ENCODE measurements at regions not wholly inside any gene's neighbourhood (a gene's known extent, or its start where the extent isn't known, plus 50 kb on each side); places are given as distances from the start of the nearest gene placed in this dataset.

GRCh38 chr1:96253246-96254035 lies 468.1 kb upstream of the PTBP2 start:
- no peak for DNase-seq (ENCODE audit: low read depth, low spot score)
- Histone ChIP-seq H3K27ac (ENCODE audit: low read length) (no peak overlapping the region), H3K4me3 (ENCODE audit: low read length) (no peak overlapping the region), H3K36me3 (ENCODE audit: control insufficient read depth, insufficient read depth, low read length) (no peaks in the 10 kb centered on the region), H3K9me3 (ENCODE audit: control insufficient read depth, insufficient read depth, low read length) (no peaks in the 10 kb centered on the region), H3K4me1 (ENCODE audit: control insufficient read depth, insufficient read depth, low read length) (no peaks in the 10 kb centered on the region), H3K27me3 (ENCODE audit: control insufficient read depth, insufficient read depth, low read length) (no peaks in the 10 kb centered on the region; the same call in 1 of the 2 replicates)
- WGBS (ENCODE audit: insufficient coverage, insufficient read length) = no CpG with 5 or more reads among the region's 4 CpGs

DNA sequence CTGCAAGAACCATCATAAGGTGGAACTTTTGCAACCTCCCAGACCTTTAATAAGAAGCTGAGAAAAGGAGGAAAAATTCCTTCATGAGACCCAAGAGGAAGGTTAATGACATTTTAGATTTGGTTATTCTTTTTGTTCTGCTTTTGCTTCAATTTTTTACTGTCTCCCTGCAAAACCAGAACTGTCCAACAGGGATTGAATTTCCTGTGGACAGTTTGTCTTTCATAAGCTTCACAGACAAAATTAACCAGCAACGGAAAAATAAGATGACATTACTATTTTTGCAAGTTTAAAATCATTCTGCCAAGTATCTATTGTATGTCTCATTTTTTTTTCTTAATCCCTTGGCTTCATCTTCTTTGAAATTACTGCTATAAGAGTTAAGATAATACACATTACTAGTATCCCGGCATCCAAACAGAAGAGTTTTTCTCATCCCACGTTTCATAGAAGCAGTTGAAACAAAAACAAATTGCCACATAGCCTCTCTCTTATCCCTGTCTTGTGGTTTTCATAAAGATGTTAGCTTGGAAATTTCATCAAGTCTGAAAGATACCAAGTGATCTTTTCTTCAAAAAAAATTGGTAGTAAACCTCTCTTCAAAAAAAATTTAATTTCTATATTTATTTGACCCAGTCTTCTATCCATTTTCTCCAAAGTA lies 465.3 kb upstream of the PTBP2 start:
- Histone ChIP-seq H3K27ac (ENCODE audit: low read length) (no peak overlapping the region), H3K4me3 (ENCODE audit: low read length) (no peak overlapping the region), H3K36me3 (ENCODE audit: control insufficient read depth, insufficient read depth, low read length) (no peaks in the 10 kb centered on the region), H3K27me3 (ENCODE audit: control insufficient read depth, insufficient read depth, low read length) (no peaks in the 10 kb centered on the region), H3K9me3 (ENCODE audit: control insufficient read depth, insufficient read depth, low read length) (no peaks in the 10 kb centered on the region), H3K4me1 (ENCODE audit: control insufficient read depth, insufficient read depth, low read length) (no peaks in the 10 kb centered on the region)
- no CpG with 5 or more reads among the region's 3 CpGs for WGBS (ENCODE audit: insufficient coverage, insufficient read length)
- DNase-seq (ENCODE audit: low read depth, low spot score) = no peak

- no CpG with 5 or more reads among the region's 2 CpGs for WGBS (ENCODE audit: insufficient coverage, insufficient read length)
- no peak for DNase-seq (ENCODE audit: low read depth, low spot score)
- no peaks in the 10 kb centered on the region for H3K4me1 ChIP-seq (ENCODE audit: control insufficient read depth, insufficient read depth, low read length)
These were observed 462.2 kb upstream of the PTBP2 start for GRCh38 chr1:96259399-96259798.

GRCh38 chr1:96281491-96281890 lies 440.1 kb upstream of the PTBP2 start:
- H3K27me3 ChIP-seq (ENCODE audit: control insufficient read depth, insufficient read depth, low read length) = no peaks in the 10 kb centered on the region
- no peak for DNase-seq (ENCODE audit: low read depth, low spot score)
- H3K9me3 ChIP-seq (ENCODE audit: control insufficient read depth, insufficient read depth, low read length) = no peaks in the 10 kb centered on the region
- H3K36me3 ChIP-seq (ENCODE audit: control insufficient read depth, insufficient read depth, low read length) = no peaks in the 10 kb centered on the region
- no peaks in the 10 kb centered on the region for H3K4me1 ChIP-seq (ENCODE audit: control insufficient read depth, insufficient read depth, low read length)
- no peak overlapping the region for H3K27ac ChIP-seq (ENCODE audit: low read length)
- WGBS (ENCODE audit: insufficient coverage, insufficient read length) = no CpG with 5 or more reads among the region's 1 CpG
- H3K4me3 ChIP-seq (ENCODE audit: low read length) = no peak overlapping the region

More at GRCh38 chr1:96259399-96259798, 462.2 kb upstream of the PTBP2 start:
- no peaks in the 10 kb centered on the region for H3K27me3 ChIP-seq (ENCODE audit: control insufficient read depth, insufficient read depth, low read length)
- no peak overlapping the region for H3K27ac ChIP-seq (ENCODE audit: low read length)
- no peak overlapping the region for H3K4me3 ChIP-seq (ENCODE audit: low read length)
- no peaks in the 10 kb centered on the region for H3K9me3 ChIP-seq (ENCODE audit: control insufficient read depth, insufficient read depth, low read length)
- H3K36me3 ChIP-seq (ENCODE audit: control insufficient read depth, insufficient read depth, low read length) = no peaks in the 10 kb centered on the region

- WGBS (ENCODE audit: insufficient coverage, insufficient read length) = no CpG with 5 or more reads among the region's 1 CpG
- Histone ChIP-seq H3K4me1 (ENCODE audit: control insufficient read depth, insufficient read depth, low read length) (peaks cover 3% of the 10 kb centered on the region; the same call in 1 of the 2 replicates), H3K9me3 (ENCODE audit: control insufficient read depth, insufficient read depth, low read length) (no peaks in the 10 kb centered on the region), H3K27me3 (ENCODE audit: control insufficient read depth, insufficient read depth, low read length) (no peaks in the 10 kb centered on the region), H3K36me3 (ENCODE audit: control insufficient read depth, insufficient read depth, low read length) (no peaks in the 10 kb centered on the region), H3K27ac (ENCODE audit: low read length) (no peak overlapping the region), H3K4me3 (ENCODE audit: low read length) (no peak overlapping the region)
- no peak for DNase-seq (ENCODE audit: low read depth, low spot score)
These were observed 431.6 kb upstream of the PTBP2 start for GRCh38 chr1:96290033-96290432.

- Histone ChIP-seq H3K27ac (ENCODE audit: low read length) (no peak overlapping the region), H3K27me3 (ENCODE audit: control insufficient read depth, insufficient read depth, low read length) (no peaks in the 10 kb centered on the region), H3K9me3 (ENCODE audit: control insufficient read depth, insufficient read depth, low read length) (no peaks in the 10 kb centered on the region), H3K4me1 (ENCODE audit: control insufficient read depth, insufficient read depth, low read length) (peaks cover 3% of the 10 kb centered on the region; the same call in 1 of the 2 replicates), H3K36me3 (ENCODE audit: control insufficient read depth, insufficient read depth, low read length) (no peaks in the 10 kb centered on the region), H3K4me3 (ENCODE audit: low read length) (no peak overlapping the region)
- no peak for DNase-seq (ENCODE audit: low read depth, low spot score)
These were observed 430.8 kb upstream of the PTBP2 start for GRCh38 chr1:96290801-96291200.

GRCh38 chr1:96291468-96291867 lies 430.1 kb upstream of the PTBP2 start:
- H3K9me3 ChIP-seq (ENCODE audit: control insufficient read depth, insufficient read depth, low read length) = no peaks in the 10 kb centered on the region
- no peak overlapping the region for H3K27ac ChIP-seq (ENCODE audit: low read length)
- no peaks in the 10 kb centered on the region for H3K27me3 ChIP-seq (ENCODE audit: control insufficient read depth, insufficient read depth, low read length)
- no peak for DNase-seq (ENCODE audit: low read depth, low spot score)
- H3K36me3 ChIP-seq (ENCODE audit: control insufficient read depth, insufficient read depth, low read length) = no peaks in the 10 kb centered on the region
- H3K4me1 ChIP-seq (ENCODE audit: control insufficient read depth, insufficient read depth, low read length) = peaks cover 3% of the 10 kb centered on the region; the same call in 1 of the 2 replicates
- H3K4me3 ChIP-seq (ENCODE audit: low read length) = no peak overlapping the region
- no CpG with 5 or more reads among the region's 2 CpGs for WGBS (ENCODE audit: insufficient coverage, insufficient read length)

DNA sequence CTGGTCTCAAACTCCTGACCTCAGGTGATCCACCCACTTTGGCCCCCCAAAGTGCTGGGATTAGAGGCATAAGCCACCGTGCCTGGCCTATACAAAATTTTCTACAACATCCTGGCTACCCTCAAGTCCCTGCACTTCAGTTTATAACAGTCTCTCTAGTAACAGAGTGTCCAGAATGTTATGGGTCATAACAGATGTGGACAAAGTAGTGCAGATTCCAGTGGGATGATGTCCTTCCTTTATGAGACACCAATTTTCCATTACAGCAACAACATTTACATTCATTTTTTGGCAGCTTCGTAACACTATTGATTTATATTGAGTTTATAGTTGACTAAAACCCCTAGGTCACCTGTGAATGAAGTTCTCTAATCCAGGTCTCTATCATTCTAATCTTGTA lies 429.4 kb upstream of the PTBP2 start:
- WGBS (ENCODE audit: insufficient coverage, insufficient read length) = no CpG with 5 or more reads among the region's 2 CpGs
- DNase-seq (ENCODE audit: low read depth, low spot score) = no peak
- Histone ChIP-seq H3K4me3 (ENCODE audit: low read length) (no peak overlapping the region), H3K27me3 (ENCODE audit: control insufficient read depth, insufficient read depth, low read length) (no peaks in the 10 kb centered on the region), H3K27ac (ENCODE audit: low read length) (no peak overlapping the region), H3K4me1 (ENCODE audit: control insufficient read depth, insufficient read depth, low read length) (peaks cover 3% of the 10 kb centered on the region; the same call in 1 of the 2 replicates), H3K36me3 (ENCODE audit: control insufficient read depth, insufficient read depth, low read length) (no peaks in the 10 kb centered on the region), H3K9me3 (ENCODE audit: control insufficient read depth, insufficient read depth, low read length) (no peaks in the 10 kb centered on the region)

DNA sequence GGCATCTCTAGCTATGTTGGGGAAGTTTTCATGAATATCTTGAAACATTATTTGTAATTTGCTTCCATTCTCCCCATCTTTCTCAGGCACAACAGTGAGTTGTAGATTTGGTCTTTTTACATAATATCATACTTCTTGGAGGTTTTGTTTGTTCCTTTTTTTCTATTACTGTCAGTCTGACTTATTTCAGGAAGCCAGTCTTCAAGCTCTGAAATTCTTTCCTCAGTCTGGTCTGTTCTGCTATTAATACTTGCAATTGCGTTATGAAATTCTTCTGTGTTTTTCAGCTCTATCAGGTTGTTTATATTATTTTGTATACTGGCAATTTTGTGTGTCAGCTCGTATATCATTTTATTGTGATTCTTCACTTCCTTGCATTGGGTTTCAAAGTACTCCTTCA lies 424.6 kb upstream of the PTBP2 start:
- WGBS (ENCODE audit: insufficient coverage, insufficient read length) = no CpG with 5 or more reads among the region's 2 CpGs
- no peaks in the 10 kb centered on the region for H3K4me1 ChIP-seq (ENCODE audit: control insufficient read depth, insufficient read depth, low read length)
- H3K27me3 ChIP-seq (ENCODE audit: control insufficient read depth, insufficient read depth, low read length) = no peaks in the 10 kb centered on the region
- H3K36me3 ChIP-seq (ENCODE audit: control insufficient read depth, insufficient read depth, low read length) = no peaks in the 10 kb centered on the region
- DNase-seq (ENCODE audit: low read depth, low spot score) = no peak
- no peak overlapping the region for H3K4me3 ChIP-seq (ENCODE audit: low read length)
- no peaks in the 10 kb centered on the region for H3K9me3 ChIP-seq (ENCODE audit: control insufficient read depth, insufficient read depth, low read length)
- H3K27ac ChIP-seq (ENCODE audit: low read length) = no peak overlapping the region

- no peaks in the 10 kb centered on the region for H3K36me3 ChIP-seq (ENCODE audit: control insufficient read depth, insufficient read depth, low read length)
- H3K27ac ChIP-seq (ENCODE audit: low read length) = no peak overlapping the region
- no peaks in the 10 kb centered on the region for H3K4me1 ChIP-seq (ENCODE audit: control insufficient read depth, insufficient read depth, low read length)
- DNase-seq (ENCODE audit: low read depth, low spot score) = no peak
- no peaks in the 10 kb centered on the region for H3K27me3 ChIP-seq (ENCODE audit: control insufficient read depth, insufficient read depth, low read length)
- no CpG with 5 or more reads among the region's 7 CpGs for WGBS (ENCODE audit: insufficient coverage, insufficient read length)
- no peak overlapping the region for H3K4me3 ChIP-seq (ENCODE audit: low read length)
- H3K9me3 ChIP-seq (ENCODE audit: control insufficient read depth, insufficient read depth, low read length) = no peaks in the 10 kb centered on the region
These were observed 414.6 kb upstream of the PTBP2 start for GRCh38 chr1:96306809-96307560.

Measured in iPS DF 6.9 (cell line).